ENCODE measurements at regions not wholly inside any gene's neighbourhood (a gene's known extent, or its start where the extent isn't known, plus 50 kb on each side); places are given as distances from the start of the nearest gene placed in this dataset.

DNA sequence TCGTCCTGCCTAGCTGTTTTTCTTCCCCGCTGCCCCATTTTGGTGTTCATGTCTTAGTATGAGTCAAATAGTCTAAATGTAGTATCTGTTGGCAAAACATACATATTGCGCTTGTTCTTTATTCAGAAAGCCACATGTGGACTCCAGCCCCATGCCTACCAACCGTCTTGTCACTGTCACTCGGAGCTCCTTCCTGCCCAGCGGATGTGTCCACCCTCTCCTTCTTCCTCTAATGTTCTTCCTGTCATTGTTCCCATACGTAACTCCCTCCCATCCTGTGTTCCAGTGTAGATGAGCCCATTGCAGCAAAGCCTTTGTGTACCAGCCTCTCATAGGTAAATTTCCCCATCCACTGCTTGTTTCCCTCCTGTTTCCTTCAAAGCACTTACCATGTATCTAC, 120.5 kb downstream of the TMX1 start:
- TF ChIP-seq GABPA (IDR thresholded peaks at IDR 0.05; ENCODE audit: low read depth), result no peak
- TF ChIP-seq, protein P1, sequence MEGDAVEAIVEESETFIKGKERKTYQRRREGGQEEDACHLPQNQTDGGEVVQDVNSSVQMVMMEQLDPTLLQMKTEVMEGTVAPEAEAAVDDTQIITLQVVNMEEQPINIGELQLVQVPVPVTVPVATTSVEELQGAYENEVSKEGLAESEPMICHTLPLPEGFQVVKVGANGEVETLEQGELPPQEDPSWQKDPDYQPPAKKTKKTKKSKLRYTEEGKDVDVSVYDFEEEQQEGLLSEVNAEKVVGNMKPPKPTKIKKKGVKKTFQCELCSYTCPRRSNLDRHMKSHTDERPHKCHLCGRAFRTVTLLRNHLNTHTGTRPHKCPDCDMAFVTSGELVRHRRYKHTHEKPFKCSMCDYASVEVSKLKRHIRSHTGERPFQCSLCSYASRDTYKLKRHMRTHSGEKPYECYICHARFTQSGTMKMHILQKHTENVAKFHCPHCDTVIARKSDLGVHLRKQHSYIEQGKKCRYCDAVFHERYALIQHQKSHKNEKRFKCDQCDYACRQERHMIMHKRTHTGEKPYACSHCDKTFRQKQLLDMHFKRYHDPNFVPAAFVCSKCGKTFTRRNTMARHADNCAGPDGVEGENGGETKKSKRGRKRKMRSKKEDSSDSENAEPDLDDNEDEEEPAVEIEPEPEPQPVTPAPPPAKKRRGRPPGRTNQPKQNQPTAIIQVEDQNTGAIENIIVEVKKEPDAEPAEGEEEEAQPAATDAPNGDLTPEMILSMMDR (IDR thresholded peaks at IDR 0.05), result no peak
- no peak for TF ChIP-seq SIN3A (IDR thresholded peaks at IDR 0.05; ENCODE audit: borderline replicate concordance, low read depth, low read length)
- TF ChIP-seq, protein P2, sequence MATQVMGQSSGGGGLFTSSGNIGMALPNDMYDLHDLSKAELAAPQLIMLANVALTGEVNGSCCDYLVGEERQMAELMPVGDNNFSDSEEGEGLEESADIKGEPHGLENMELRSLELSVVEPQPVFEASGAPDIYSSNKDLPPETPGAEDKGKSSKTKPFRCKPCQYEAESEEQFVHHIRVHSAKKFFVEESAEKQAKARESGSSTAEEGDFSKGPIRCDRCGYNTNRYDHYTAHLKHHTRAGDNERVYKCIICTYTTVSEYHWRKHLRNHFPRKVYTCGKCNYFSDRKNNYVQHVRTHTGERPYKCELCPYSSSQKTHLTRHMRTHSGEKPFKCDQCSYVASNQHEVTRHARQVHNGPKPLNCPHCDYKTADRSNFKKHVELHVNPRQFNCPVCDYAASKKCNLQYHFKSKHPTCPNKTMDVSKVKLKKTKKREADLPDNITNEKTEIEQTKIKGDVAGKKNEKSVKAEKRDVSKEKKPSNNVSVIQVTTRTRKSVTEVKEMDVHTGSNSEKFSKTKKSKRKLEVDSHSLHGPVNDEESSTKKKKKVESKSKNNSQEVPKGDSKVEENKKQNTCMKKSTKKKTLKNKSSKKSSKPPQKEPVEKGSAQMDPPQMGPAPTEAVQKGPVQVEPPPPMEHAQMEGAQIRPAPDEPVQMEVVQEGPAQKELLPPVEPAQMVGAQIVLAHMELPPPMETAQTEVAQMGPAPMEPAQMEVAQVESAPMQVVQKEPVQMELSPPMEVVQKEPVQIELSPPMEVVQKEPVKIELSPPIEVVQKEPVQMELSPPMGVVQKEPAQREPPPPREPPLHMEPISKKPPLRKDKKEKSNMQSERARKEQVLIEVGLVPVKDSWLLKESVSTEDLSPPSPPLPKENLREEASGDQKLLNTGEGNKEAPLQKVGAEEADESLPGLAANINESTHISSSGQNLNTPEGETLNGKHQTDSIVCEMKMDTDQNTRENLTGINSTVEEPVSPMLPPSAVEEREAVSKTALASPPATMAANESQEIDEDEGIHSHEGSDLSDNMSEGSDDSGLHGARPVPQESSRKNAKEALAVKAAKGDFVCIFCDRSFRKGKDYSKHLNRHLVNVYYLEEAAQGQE (IDR thresholded peaks at IDR 0.05; ENCODE audit: low read depth, low read length), result no peak
- TF ChIP-seq MEF2A (IDR thresholded peaks at IDR 0.05; ENCODE audit: borderline replicate concordance, low read depth), result no peak
- no peak for TF ChIP-seq POLR2AphosphoS5 (IDR thresholded peaks at IDR 0.05; ENCODE audit: low read depth, low read length)
- TF ChIP-seq NFIC (IDR thresholded peaks at IDR 0.05; ENCODE audit: borderline replicate concordance), result no peak
- no peak for TF ChIP-seq FOXJ3 (CRISPR knock-in tag; IDR thresholded peaks at IDR 0.05)
- TF ChIP-seq PBX3 (IDR thresholded peaks at IDR 0.05), result no peak
- TF ChIP-seq RAD21 (IDR thresholded peaks at IDR 0.05; ENCODE audit: low read length), result no peak
- no peak for TF ChIP-seq FOXM1 (IDR thresholded peaks at IDR 0.05; ENCODE audit: low read depth)
- no peak for TF ChIP-seq EP300 (IDR thresholded peaks at IDR 0.05; ENCODE audit: borderline replicate concordance in 1 of 2, low read depth in 1 of 2, low read length in 1 of 2)
- no peak for TF ChIP-seq JUND (IDR thresholded peaks at IDR 0.05)

All from SK-N-SH (cell line).